ENCODE measurements at regions not wholly inside any gene's neighbourhood (a gene's known extent, or its start where the extent isn't known, plus 50 kb on each side); places are given as distances from the start of the nearest gene placed in this dataset.

- Histone ChIP-seq H3K9ac (ENCODE audit: low read length) (no peak overlapping the region), H3K36me3 (replicated peaks in 1 of 2; ENCODE audit: control extremely low read depth in 1 of 2, control insufficient read depth in 1 of 2, extremely low read depth in 1 of 2, insufficient read depth in 2 of 2, low read length in 1 of 2) (no peaks in the 10 kb centered on the region), H3K9me3 (ENCODE audit: control extremely low read depth in 1 of 3, control insufficient read depth in 2 of 3, insufficient read depth in 1 of 3, low read length in 2 of 3) (peaks cover 0 to 11% (median 0%) of the 10 kb centered on the region in 3 donors), H3K4me2 (replicated peaks; ENCODE audit: low read depth, low read length, poor library complexity, severe bottlenecking) (no peak overlapping the region), H4K20me1 (ENCODE audit: control insufficient read depth, insufficient read depth, low read length, poor library complexity, severe bottlenecking) (no peaks in the 10 kb centered on the region), H2AFZ (ENCODE audit: insufficient read depth, low read depth, low read length, poor library complexity, severe bottlenecking) (no peak overlapping the region), H3K27me3 (replicated peaks in 1 of 4; ENCODE audit: control extremely low read depth in 1 of 4, control insufficient read depth in 3 of 4, insufficient read depth in 4 of 4, low read length in 3 of 4) (no peaks in the 10 kb centered on the region), H3K79me2 (ENCODE audit: control insufficient read depth, insufficient read depth, low read length) (no peaks in the 10 kb centered on the region), H3K4me3 (ENCODE audit: control extremely low read depth in 1 of 5, extremely low read depth in 1 of 5, insufficient read depth in 1 of 5, low read depth in 2 of 5, low read length in 4 of 5) (no peak overlapping the region), H3K4me1 (ENCODE audit: control insufficient read depth in 2 of 2, insufficient read depth in 2 of 2, low read length in 2 of 2) (no peaks in the 10 kb centered on the region), H3K27ac (ENCODE audit: low read length in 2 of 2) (no peak overlapping the region)
- H3K27me3 Mint-ChIP-seq: no peaks in the 10 kb centered on the region
- ChIA-PET CTCF (no interaction called here), POLR2A (no interaction called here)
- ATAC-seq (ENCODE audit: low read depth) (no peak), DNase-seq (no peak)
- H3K4me3 Mint-ChIP-seq: no peak overlapping the region
- H3K4me1 Mint-ChIP-seq: no peaks in the 10 kb centered on the region
- TF ChIP-seq CTCF (IDR thresholded peaks at IDR 0.05): no peak
- no peak for TF ChIP-seq EZH2 (IDR thresholded peaks at IDR 0.05; ENCODE audit: borderline replicate concordance, insufficient read depth, low read depth, low read length, poor library complexity, severe bottlenecking)
- H3K9me3 Mint-ChIP-seq (ENCODE audit: insufficient read depth): peaks cover 4% of the 10 kb centered on the region
- intact Hi-C loops (cut with micrococcal nuclease): no loop called here
- H3K27ac Mint-ChIP-seq: no peak overlapping the region
These were observed 231.8 kb downstream of the KCNE4 start for GRCh38 chr2:223283771-223284170.

GRCh38 chr2:223285370-223286265 lies 233.6 kb downstream of the KCNE4 start:
- Histone ChIP-seq H3K27ac (ENCODE audit: low read length in 2 of 2) (no peak overlapping the region), H3K79me2 (ENCODE audit: control insufficient read depth, insufficient read depth, low read length) (no peaks in the 10 kb centered on the region), H3K4me1 (ENCODE audit: control insufficient read depth in 2 of 2, insufficient read depth in 2 of 2, low read length in 2 of 2) (no peaks in the 10 kb centered on the region), H4K20me1 (ENCODE audit: control insufficient read depth, insufficient read depth, low read length, poor library complexity, severe bottlenecking) (no peaks in the 10 kb centered on the region), H3K27me3 (replicated peaks in 1 of 4; ENCODE audit: control extremely low read depth in 1 of 4, control insufficient read depth in 3 of 4, insufficient read depth in 4 of 4, low read length in 3 of 4) (no peaks in the 10 kb centered on the region), H3K4me2 (replicated peaks; ENCODE audit: low read depth, low read length, poor library complexity, severe bottlenecking) (no peak overlapping the region), H3K4me3 (ENCODE audit: control extremely low read depth in 1 of 5, extremely low read depth in 1 of 5, insufficient read depth in 1 of 5, low read depth in 2 of 5, low read length in 4 of 5) (no peak overlapping the region), H3K36me3 (replicated peaks in 1 of 2; ENCODE audit: control extremely low read depth in 1 of 2, control insufficient read depth in 1 of 2, extremely low read depth in 1 of 2, insufficient read depth in 2 of 2, low read length in 1 of 2) (no peaks in the 10 kb centered on the region), H3K9me3 (ENCODE audit: control extremely low read depth in 1 of 3, control insufficient read depth in 2 of 3, insufficient read depth in 1 of 3, low read length in 2 of 3) (peaks cover 0 to 11% (median 0%) of the 10 kb centered on the region in 3 donors), H3K9ac (ENCODE audit: low read length) (no peak overlapping the region), H2AFZ (ENCODE audit: insufficient read depth, low read depth, low read length, poor library complexity, severe bottlenecking) (no peak overlapping the region)
- no peak for DNase-seq
- CTCF ChIA-PET: no interaction called here
- POLR2A ChIA-PET: no interaction called here
- 94% methylated on average over 5 of the region's 6 CpGs for WGBS (ENCODE audit: insufficient coverage)
- no peaks in the 10 kb centered on the region for H3K4me1 Mint-ChIP-seq
- H3K27ac Mint-ChIP-seq: no peak overlapping the region
- peaks cover 4% of the 10 kb centered on the region for H3K9me3 Mint-ChIP-seq (ENCODE audit: insufficient read depth)
- no peaks in the 10 kb centered on the region for H3K27me3 Mint-ChIP-seq
- TF ChIP-seq CTCF (IDR thresholded peaks at IDR 0.05): no peak
- TF ChIP-seq EZH2 (IDR thresholded peaks at IDR 0.05; ENCODE audit: borderline replicate concordance, insufficient read depth, low read depth, low read length, poor library complexity, severe bottlenecking): no peak
- H3K4me3 Mint-ChIP-seq: no peak overlapping the region
- no peak for ATAC-seq (ENCODE audit: low read depth)
- intact Hi-C loops (cut with micrococcal nuclease): no loop called here

All from B cell (primary cell).